ENCODE measurements at regions not wholly inside any gene's neighbourhood (a gene's known extent, or its start where the extent isn't known, plus 50 kb on each side); places are given as distances from the start of the nearest gene placed in this dataset.

- Mint-ChIP-seq H3K4me3 (no peak overlapping the region), H3K27me3 (no peaks in the 10 kb centered on the region)
Measured at GRCh38 chr13:57409121-57409520, 222.4 kb upstream of the PCDH17 start.

DNA sequence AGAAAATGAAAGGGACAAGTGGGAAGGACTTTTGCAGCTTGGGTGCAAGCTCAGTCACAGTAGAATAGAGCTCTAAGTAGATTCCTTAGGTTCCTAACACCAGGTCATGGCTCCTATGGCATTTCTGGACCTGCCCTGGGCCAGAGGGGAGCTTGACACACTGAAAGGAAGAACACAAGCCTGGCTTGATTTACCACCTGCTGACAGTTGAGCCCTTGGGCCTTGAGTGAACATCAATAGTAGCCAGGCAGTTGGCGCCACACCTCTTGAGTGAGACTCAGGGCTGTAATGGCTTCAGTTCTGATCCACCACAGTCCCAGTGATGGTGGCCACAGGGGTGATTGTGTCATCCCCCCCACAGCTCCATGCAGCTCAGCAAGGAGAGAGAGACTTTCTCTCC is 221.9 kb upstream of the PCDH17 start:
- Mint-ChIP-seq H3K27ac (no peak overlapping the region), H3K9me3 (peaks cover 26% of the 10 kb centered on the region)

More at GRCh38 chr13:57409121-57409520, 222.4 kb upstream of the PCDH17 start:
- Mint-ChIP-seq H3K4me1 (no peaks in the 10 kb centered on the region), H3K9me3 (peaks cover 26% of the 10 kb centered on the region), H3K36me3 (no peaks in the 10 kb centered on the region), H3K27ac (no peak overlapping the region)

GRCh38 chr13:57418067-57418677 is 213.4 kb upstream of the PCDH17 start:
- Mint-ChIP-seq H3K27ac (no peak overlapping the region), H3K4me1 (no peaks in the 10 kb centered on the region)

More for the DNA sequence above, 221.9 kb upstream of the PCDH17 start:
- Mint-ChIP-seq H3K4me1 (no peaks in the 10 kb centered on the region), H3K27me3 (no peaks in the 10 kb centered on the region), H3K4me3 (no peak overlapping the region), H3K36me3 (no peaks in the 10 kb centered on the region)

DNA sequence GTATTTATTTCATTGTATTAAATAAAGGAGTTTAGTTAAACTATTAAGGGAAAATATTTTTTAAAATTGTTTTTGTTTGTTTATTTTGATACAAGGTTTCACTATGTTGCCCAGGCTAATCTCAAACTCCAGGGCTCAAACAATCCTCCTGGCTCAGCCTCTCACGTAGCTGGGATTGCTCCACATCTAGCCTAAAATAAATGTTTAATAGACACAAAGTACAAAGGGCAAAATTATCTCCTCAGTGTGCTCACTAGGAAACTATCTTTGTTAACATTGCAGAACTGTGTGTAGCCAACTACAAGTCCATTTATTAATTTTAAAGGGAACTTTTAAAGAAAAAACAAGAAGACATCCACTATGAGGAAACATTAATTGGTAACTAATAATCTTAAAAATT is 207.2 kb upstream of the PCDH17 start:
- Mint-ChIP-seq H3K9me3 (peaks cover 12% of the 10 kb centered on the region), H3K4me3 (no peak overlapping the region), H3K27me3 (no peaks in the 10 kb centered on the region), H3K36me3 (no peaks in the 10 kb centered on the region), H3K4me1 (no peaks in the 10 kb centered on the region), H3K27ac (no peak overlapping the region)

More at GRCh38 chr13:57418067-57418677, 213.4 kb upstream of the PCDH17 start:
- no peaks in the 10 kb centered on the region for H3K36me3 Mint-ChIP-seq
- H3K4me3 Mint-ChIP-seq: no peak overlapping the region
- no peaks in the 10 kb centered on the region for H3K27me3 Mint-ChIP-seq
- H3K9me3 Mint-ChIP-seq: peaks cover 15% of the 10 kb centered on the region

DNA sequence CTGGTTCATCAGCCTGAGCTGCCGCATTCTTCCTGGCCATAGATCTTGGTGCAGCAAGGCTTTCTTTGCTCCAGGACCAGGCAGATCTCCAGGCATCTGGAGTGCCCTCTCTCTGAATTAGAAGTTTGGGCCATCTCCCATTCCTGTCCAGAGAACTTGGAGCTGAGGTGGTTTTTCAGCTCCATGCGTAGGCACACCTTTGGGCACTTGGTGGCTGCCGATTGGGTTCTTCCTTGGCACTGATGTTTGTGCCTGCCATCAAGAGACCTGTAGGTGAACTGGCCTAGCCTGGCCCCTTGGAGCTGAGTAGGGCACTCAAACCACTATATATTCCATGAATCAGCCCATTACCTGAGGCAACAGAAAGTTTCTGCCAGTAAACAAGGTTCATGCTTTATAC is 206.0 kb upstream of the PCDH17 start:
- Mint-ChIP-seq H3K9me3 (peaks cover 14% of the 10 kb centered on the region), H3K27ac (no peak overlapping the region), H3K4me3 (no peak overlapping the region), H3K36me3 (no peaks in the 10 kb centered on the region), H3K4me1 (no peaks in the 10 kb centered on the region), H3K27me3 (no peaks in the 10 kb centered on the region)

DNA sequence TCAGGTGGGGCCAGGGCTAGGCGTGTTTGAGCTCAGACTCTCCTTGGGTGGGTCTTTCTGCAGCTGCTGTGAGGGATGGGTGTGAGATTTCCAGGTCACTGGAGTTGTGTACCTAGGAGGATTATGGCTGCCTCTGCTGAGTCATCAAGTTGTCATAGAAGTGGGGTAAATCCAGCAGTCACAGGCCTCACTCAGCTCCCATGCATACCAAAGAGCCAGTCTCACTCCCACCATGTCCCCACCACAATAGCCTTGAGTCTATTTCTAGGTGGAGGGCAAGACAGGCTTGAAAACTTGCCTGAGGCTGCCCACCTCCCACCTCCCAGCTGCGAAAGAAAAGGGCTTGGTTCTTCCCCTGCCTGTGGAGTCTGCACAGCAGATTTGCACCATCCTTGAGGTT is 194.0 kb upstream of the PCDH17 start:
- Mint-ChIP-seq H3K27ac (no peak overlapping the region), H3K36me3 (no peaks in the 10 kb centered on the region), H3K9me3 (peaks cover 17% of the 10 kb centered on the region), H3K4me1 (no peaks in the 10 kb centered on the region), H3K27me3 (no peaks in the 10 kb centered on the region), H3K4me3 (no peak overlapping the region)

DNA sequence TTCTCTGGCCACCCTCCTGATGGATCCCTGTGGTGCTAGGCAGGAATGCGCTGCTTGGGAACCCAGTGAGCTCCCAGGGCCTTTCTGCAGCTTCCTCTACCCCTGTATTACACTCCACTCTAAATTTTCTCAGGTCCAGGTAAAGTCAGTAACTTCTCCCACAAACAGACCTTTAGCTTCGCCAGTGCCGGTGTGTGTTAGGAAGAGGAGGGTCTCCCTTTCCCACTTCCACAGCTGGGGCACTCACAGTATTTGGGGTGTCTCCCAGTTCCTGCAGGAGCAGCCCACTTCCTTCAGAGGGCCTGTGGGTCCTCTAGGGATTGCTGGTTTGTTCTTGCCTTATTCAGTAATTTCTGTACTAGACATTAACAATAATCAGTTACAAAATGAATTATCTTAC is 193.5 kb upstream of the PCDH17 start:
- peaks cover 17% of the 10 kb centered on the region for H3K9me3 Mint-ChIP-seq
- H3K4me1 Mint-ChIP-seq: no peaks in the 10 kb centered on the region
- no peak overlapping the region for H3K27ac Mint-ChIP-seq
- no peaks in the 10 kb centered on the region for H3K36me3 Mint-ChIP-seq
- H3K27me3 Mint-ChIP-seq: no peaks in the 10 kb centered on the region
- no peak overlapping the region for H3K4me3 Mint-ChIP-seq

GRCh38 chr13:57443494-57443893 is 188.1 kb upstream of the PCDH17 start:
- Mint-ChIP-seq H3K36me3 (no peaks in the 10 kb centered on the region), H3K4me1 (no peaks in the 10 kb centered on the region)

DNA sequence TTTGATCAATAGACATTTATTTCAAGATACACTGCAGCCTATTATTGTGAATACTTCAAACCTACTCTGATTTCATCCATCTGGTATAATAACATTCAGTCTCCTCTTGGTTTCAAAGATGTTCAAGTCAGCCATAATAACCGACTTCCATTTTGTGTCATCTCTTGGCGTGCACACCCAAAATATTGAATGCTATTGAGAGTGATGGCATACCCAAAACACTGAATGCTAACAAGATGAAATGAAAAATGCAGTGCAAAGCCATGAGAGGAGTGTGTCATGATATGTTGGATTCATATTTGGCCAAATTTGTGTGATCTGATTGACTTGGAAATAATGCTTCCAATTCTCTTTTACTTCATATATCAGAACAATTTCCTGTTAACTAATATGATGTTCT is 181.2 kb upstream of the PCDH17 start:
- H3K27me3 Mint-ChIP-seq: no peaks in the 10 kb centered on the region
- no peak overlapping the region for H3K27ac Mint-ChIP-seq
- no peaks in the 10 kb centered on the region for H3K4me1 Mint-ChIP-seq
- no peak overlapping the region for H3K4me3 Mint-ChIP-seq
- H3K36me3 Mint-ChIP-seq: no peaks in the 10 kb centered on the region
- no peaks in the 10 kb centered on the region for H3K9me3 Mint-ChIP-seq

More at GRCh38 chr13:57443494-57443893, 188.1 kb upstream of the PCDH17 start:
- peaks cover 6% of the 10 kb centered on the region for H3K9me3 Mint-ChIP-seq
- no peak overlapping the region for H3K4me3 Mint-ChIP-seq
- no peak overlapping the region for H3K27ac Mint-ChIP-seq
- no peaks in the 10 kb centered on the region for H3K27me3 Mint-ChIP-seq

DNA sequence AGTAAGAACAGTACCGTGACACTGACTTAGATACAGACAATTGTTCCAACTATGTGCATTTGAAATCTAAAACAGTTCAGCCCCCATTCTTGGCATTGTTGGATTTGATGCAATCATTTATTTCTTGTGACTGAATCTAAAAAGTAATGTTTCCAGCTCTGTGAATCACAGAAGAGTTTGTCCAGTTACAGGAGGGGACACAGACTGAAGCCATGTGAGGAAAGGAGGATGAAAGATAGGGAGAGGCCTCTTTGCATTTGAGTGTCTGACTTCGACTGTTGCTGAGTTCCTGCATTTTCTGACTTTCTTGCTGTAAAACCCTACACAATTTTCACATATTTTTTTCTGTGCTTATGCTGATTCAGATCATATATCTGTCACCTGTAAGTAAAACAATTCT is 179.3 kb upstream of the PCDH17 start:
- H3K4me3 Mint-ChIP-seq: no peak overlapping the region
- no peaks in the 10 kb centered on the region for H3K9me3 Mint-ChIP-seq
- no peaks in the 10 kb centered on the region for H3K4me1 Mint-ChIP-seq
- no peaks in the 10 kb centered on the region for H3K36me3 Mint-ChIP-seq
- no peaks in the 10 kb centered on the region for H3K27me3 Mint-ChIP-seq
- H3K27ac Mint-ChIP-seq: no peak overlapping the region

- Mint-ChIP-seq H3K4me1 (no peaks in the 10 kb centered on the region), H3K27ac (no peak overlapping the region), H3K4me3 (no peak overlapping the region), H3K36me3 (peaks cover 2% of the 10 kb centered on the region), H3K27me3 (no peaks in the 10 kb centered on the region), H3K9me3 (no peaks in the 10 kb centered on the region)
Measured at GRCh38 chr13:57470491-57470890, 161.1 kb upstream of the PCDH17 start.

- H3K36me3 Mint-ChIP-seq: no peaks in the 10 kb centered on the region
- no peaks in the 10 kb centered on the region for H3K27me3 Mint-ChIP-seq
- peaks cover 13% of the 10 kb centered on the region for H3K9me3 Mint-ChIP-seq
- H3K4me3 Mint-ChIP-seq: no peak overlapping the region
- no peak overlapping the region for H3K27ac Mint-ChIP-seq
- H3K4me1 Mint-ChIP-seq: no peaks in the 10 kb centered on the region
Measured at GRCh38 chr13:57491318-57491717, 140.2 kb upstream of the PCDH17 start.

GRCh38 chr13:57507752-57508463 is 123.6 kb upstream of the PCDH17 start:
- Mint-ChIP-seq H3K36me3 (no peaks in the 10 kb centered on the region), H3K9me3 (peaks cover 7% of the 10 kb centered on the region), H3K4me3 (no peak overlapping the region), H3K27ac (no peak overlapping the region), H3K4me1 (no peaks in the 10 kb centered on the region), H3K27me3 (no peaks in the 10 kb centered on the region)

GRCh38 chr13:57511603-57512002 is 119.9 kb upstream of the PCDH17 start:
- no peaks in the 10 kb centered on the region for H3K36me3 Mint-ChIP-seq
- H3K4me3 Mint-ChIP-seq: no peak overlapping the region
- no peak overlapping the region for H3K27ac Mint-ChIP-seq
- no peaks in the 10 kb centered on the region for H3K27me3 Mint-ChIP-seq
- no peaks in the 10 kb centered on the region for H3K4me1 Mint-ChIP-seq
- peaks cover 3% of the 10 kb centered on the region for H3K9me3 Mint-ChIP-seq

DNA sequence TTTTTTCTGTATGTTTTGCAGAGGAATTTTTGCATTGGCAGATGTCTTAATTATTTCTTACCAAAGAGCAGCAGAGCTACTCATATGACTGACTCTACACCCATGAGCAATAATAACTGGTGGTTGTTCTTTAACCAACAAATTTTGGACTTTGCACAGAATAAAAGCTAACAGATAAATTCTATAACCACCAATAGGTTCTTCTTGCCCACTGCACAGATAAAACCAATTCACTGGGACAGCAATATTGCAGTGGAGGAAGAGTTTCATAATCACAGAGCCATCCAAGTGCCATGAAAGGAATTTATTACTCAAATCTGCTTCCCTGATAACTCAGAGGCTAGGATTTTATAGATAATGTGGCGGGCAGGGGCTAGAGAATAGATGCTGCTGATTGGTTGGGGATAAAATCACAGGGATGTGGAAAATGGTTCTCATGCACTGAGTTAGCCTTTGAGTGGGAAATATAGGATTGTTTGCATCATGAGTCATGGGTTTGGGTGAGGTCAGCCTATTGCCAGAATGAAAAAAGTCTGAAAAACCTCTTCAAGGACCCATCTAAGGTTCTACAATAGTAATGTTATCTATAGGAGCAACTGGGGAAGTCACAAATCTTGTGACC is 104.3 kb upstream of the PCDH17 start:
- Mint-ChIP-seq H3K27me3 (no peaks in the 10 kb centered on the region), H3K36me3 (no peaks in the 10 kb centered on the region), H3K4me1 (no peaks in the 10 kb centered on the region), H3K9me3 (peaks cover 5% of the 10 kb centered on the region), H3K4me3 (no peak overlapping the region), H3K27ac (no peak overlapping the region)

GRCh38 chr13:57531256-57531655 is 100.3 kb upstream of the PCDH17 start:
- Mint-ChIP-seq H3K4me3 (no peak overlapping the region), H3K4me1 (no peaks in the 10 kb centered on the region), H3K27me3 (no peaks in the 10 kb centered on the region), H3K9me3 (no peaks in the 10 kb centered on the region), H3K27ac (no peak overlapping the region), H3K36me3 (peaks cover 2% of the 10 kb centered on the region)

Measured in activated naive CD4-positive, alpha-beta T cell treated with anti-CD3 and anti-CD28 coated beads, Interleukin-2, amount 50 U/mL, for 24 hours (primary cell).